A673 (cell line): ENCODE measurements at regions not wholly inside any gene's neighbourhood (a gene's known extent, or its start where the extent isn't known, plus 50 kb on each side); places are given as distances from the start of the nearest gene placed in this dataset.

Experiments used
- CTCF ChIP-seq: fragments of 300-800, 200-600 bp; sonication (generic); conservative IDR thresholded peaks from 2 replicates; pipeline ENCODE4 v1.5.1; 2017; ENCODE audit warnings: low read depth, mild to moderate bottlenecking, antibody characterized with exemption, low read length, moderate library complexity, mixed read lengths
- EZH2 ChIP-seq: fragments of 200-600 bp; sonication (generic); IDR thresholded peaks from 2 replicates; pipeline ENCODE4 v1.6.1; 2017; ENCODE audit warnings: borderline replicate concordance, low read depth, mild to moderate bottlenecking, mixed read lengths, antibody characterized with exemption, low read length; ENCODE audit not compliant: poor library complexity, severe bottlenecking

GRCh38 chr16:62408760-62409159 is 372.5 kb upstream of the CDH8 start:
- no peak for TF ChIP-seq CTCF
- no peak for TF ChIP-seq EZH2
